Skeletal muscle satellite cell (primary cell): ENCODE measurements at regions not wholly inside any gene's neighbourhood (a gene's known extent, or its start where the extent isn't known, plus 50 kb on each side); places are given as distances from the start of the nearest gene placed in this dataset.

Source experiments
- H3K27me3 ChIP-seq: 2 replicates; pipeline ENCODE4 v1.7.0; 2013; ENCODE audit warnings: low read length; ENCODE audit not compliant: control insufficient read depth, insufficient read depth
- H3K36me3 ChIP-seq: 2 replicates; pipeline ENCODE4 v1.7.0; 2013; ENCODE audit warnings: mild to moderate bottlenecking, control low read depth, low read length; ENCODE audit not compliant: insufficient read depth
- H3K4me1 ChIP-seq: 2 replicates; pipeline ENCODE4 v1.7.0; 2013; ENCODE audit warnings: low read length; ENCODE audit not compliant: control insufficient read depth, insufficient read depth
- H3K4me2 ChIP-seq: 2 replicates; pipeline ENCODE4 v1.7.0; 2013; ENCODE audit warnings: mild to moderate bottlenecking, low read length
- H3K4me3 ChIP-seq: 2 replicates; pipeline ENCODE4 v1.7.0; 2013; ENCODE audit warnings: low read length
- H3K9ac ChIP-seq: 2 replicates; pipeline ENCODE4 v1.7.0; 2013; ENCODE audit warnings: mild to moderate bottlenecking, low read depth, low read length, moderate library complexity
- H3K9me3 ChIP-seq: replicated peaks from 2 replicates; pipeline ENCODE4 v1.7.0; 2013; ENCODE audit warnings: mild to moderate bottlenecking, control low read depth, low read length

- Histone ChIP-seq H3K4me1 (no peaks in the 10 kb centered on the region), H3K4me3 (no peak overlapping the region), H3K27me3 (no peaks in the 10 kb centered on the region), H3K9me3 (no peaks in the 10 kb centered on the region), H3K9ac (no peak overlapping the region), H3K4me2 (no peak overlapping the region), H3K36me3 (no peaks in the 10 kb centered on the region)
Observed at GRCh38 chr1:106787520-106787919, 269.0 kb upstream of the PRMT6 start.

GRCh38 chr1:106789686-106790085 is 266.8 kb upstream of the PRMT6 start:
- no peaks in the 10 kb centered on the region for H3K4me1 ChIP-seq
- H3K36me3 ChIP-seq, result no peaks in the 10 kb centered on the region
- no peak overlapping the region for H3K4me2 ChIP-seq
- H3K9ac ChIP-seq, result no peak overlapping the region
- no peaks in the 10 kb centered on the region for H3K27me3 ChIP-seq
- H3K9me3 ChIP-seq, result no peaks in the 10 kb centered on the region
- no peak overlapping the region for H3K4me3 ChIP-seq

DNA sequence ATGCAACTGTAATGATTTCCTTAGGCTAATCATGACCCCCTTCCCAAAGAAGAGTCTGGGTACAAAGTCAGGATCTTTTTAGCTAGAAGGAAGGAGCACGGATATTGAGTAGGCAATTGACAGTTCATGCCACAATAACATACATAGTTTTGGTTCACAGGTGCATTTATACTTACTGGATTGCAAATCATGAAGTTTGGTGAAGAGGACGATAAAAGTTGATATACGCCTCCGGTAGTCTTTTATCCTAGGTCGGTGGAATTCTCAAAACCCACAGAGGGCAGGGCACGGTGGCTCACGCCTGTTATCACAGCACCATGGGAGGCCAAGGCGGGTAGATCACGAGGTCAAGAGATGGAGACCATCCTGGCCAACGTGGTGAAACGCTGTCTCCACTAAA is 265.4 kb upstream of the PRMT6 start:
- H3K36me3 ChIP-seq, result no peaks in the 10 kb centered on the region
- no peaks in the 10 kb centered on the region for H3K27me3 ChIP-seq
- H3K9ac ChIP-seq, result no peak overlapping the region
- H3K9me3 ChIP-seq, result no peaks in the 10 kb centered on the region
- no peak overlapping the region for H3K4me3 ChIP-seq
- H3K4me2 ChIP-seq, result no peak overlapping the region
- no peaks in the 10 kb centered on the region for H3K4me1 ChIP-seq

DNA sequence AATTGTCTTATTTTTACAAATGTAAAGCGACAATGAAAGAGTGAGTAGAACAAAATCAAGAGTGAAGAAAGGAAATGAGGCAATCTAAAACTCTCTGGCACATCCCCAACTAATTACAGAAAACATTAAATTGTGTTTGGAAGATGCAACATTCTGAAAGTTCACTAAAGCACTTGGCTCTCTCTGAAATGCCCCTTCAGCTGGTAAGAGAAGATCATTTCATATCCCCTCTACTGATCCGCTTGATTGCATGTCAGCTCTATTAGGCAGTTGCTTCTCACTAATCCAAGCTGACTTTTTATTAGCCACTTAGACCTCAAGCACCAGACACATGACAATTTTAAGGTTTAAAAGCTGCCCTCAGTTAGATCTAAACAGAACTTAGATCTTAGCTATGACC is 262.8 kb upstream of the PRMT6 start:
- Histone ChIP-seq H3K4me1 (no peaks in the 10 kb centered on the region), H3K4me3 (no peak overlapping the region), H3K9ac (no peak overlapping the region), H3K27me3 (no peaks in the 10 kb centered on the region), H3K4me2 (no peak overlapping the region), H3K9me3 (no peaks in the 10 kb centered on the region), H3K36me3 (no peaks in the 10 kb centered on the region)

GRCh38 chr1:106798991-106799390 is 257.5 kb upstream of the PRMT6 start:
- Histone ChIP-seq H3K36me3 (no peaks in the 10 kb centered on the region), H3K4me3 (no peak overlapping the region), H3K4me2 (no peak overlapping the region), H3K4me1 (no peaks in the 10 kb centered on the region), H3K27me3 (no peaks in the 10 kb centered on the region), H3K9ac (no peak overlapping the region), H3K9me3 (no peaks in the 10 kb centered on the region)

GRCh38 chr1:106802181-106802580 is 254.3 kb upstream of the PRMT6 start:
- H3K4me1 ChIP-seq, result no peaks in the 10 kb centered on the region
- H3K4me2 ChIP-seq, result no peak overlapping the region
- no peak overlapping the region for H3K4me3 ChIP-seq
- no peaks in the 10 kb centered on the region for H3K36me3 ChIP-seq
- no peaks in the 10 kb centered on the region for H3K27me3 ChIP-seq
- H3K9me3 ChIP-seq, result no peaks in the 10 kb centered on the region
- H3K9ac ChIP-seq, result no peak overlapping the region

GRCh38 chr1:106814418-106814817 is 242.1 kb upstream of the PRMT6 start:
- Histone ChIP-seq H3K4me1 (no peaks in the 10 kb centered on the region), H3K4me3 (no peak overlapping the region), H3K27me3 (no peaks in the 10 kb centered on the region), H3K9me3 (no peaks in the 10 kb centered on the region), H3K36me3 (no peaks in the 10 kb centered on the region), H3K4me2 (no peak overlapping the region), H3K9ac (no peak overlapping the region)

DNA sequence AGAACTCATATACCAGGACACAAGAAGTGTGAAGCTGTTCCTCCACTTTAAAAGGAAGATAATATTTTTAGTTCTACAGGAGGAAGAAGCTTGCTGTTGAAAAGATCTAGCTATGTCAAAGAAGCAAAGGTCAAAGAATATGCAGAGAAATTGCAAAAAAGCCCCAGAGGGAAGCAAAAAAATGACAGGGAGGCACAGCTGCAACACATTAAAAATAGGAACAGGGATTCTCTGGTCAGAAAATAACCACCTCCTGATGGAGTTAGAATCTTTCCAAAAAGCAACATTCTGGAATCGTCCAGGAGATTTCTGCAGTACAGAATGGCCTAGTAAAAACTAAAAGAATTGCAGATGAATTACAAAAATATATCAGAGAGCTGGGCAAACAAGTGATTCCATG is 238.9 kb upstream of the PRMT6 start:
- no peak overlapping the region for H3K4me3 ChIP-seq
- H3K27me3 ChIP-seq, result no peaks in the 10 kb centered on the region
- no peak overlapping the region for H3K4me2 ChIP-seq
- H3K4me1 ChIP-seq, result no peaks in the 10 kb centered on the region
- no peak overlapping the region for H3K9ac ChIP-seq
- H3K36me3 ChIP-seq, result no peaks in the 10 kb centered on the region
- H3K9me3 ChIP-seq, result no peaks in the 10 kb centered on the region

DNA sequence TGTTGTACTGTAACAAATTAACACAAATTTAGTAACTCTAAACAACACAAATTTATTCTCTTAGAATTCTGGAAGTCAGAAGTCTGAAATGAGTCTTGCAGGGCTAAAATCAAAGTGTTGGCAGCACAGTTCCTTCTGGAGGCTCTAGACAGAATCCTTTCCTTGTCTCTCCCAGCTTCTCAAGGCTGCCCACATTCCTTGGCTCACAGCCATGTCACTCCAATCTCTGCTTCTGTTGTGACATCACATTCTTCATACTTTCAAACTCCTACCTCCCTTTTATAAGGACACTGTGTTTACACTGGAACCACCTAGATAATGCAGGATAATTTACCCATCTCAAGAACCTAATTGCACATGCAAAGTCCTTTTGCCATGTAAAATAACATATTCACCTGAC is 225.0 kb upstream of the PRMT6 start:
- Histone ChIP-seq H3K9ac (no peak overlapping the region), H3K4me1 (no peaks in the 10 kb centered on the region), H3K4me2 (no peak overlapping the region), H3K9me3 (no peaks in the 10 kb centered on the region), H3K4me3 (no peak overlapping the region), H3K36me3 (no peaks in the 10 kb centered on the region), H3K27me3 (no peaks in the 10 kb centered on the region)

DNA sequence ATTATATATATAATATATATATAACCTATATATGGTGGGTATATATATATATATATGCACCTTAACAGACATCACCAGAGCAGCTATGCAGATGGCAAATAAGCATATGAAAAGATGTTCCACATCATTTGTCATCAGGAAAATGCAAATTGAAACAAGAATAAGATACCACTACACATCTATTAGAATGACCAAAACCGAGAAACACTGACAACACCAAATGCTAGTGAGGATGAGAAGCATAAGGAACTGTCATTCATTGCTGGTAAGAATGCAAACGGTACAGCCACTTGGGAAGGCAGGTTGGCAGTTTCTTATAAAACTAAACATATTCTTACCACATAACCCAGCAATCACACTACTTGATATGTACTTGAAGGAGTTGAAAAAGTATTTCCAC is 219.8 kb upstream of the PRMT6 start:
- no peak overlapping the region for H3K4me3 ChIP-seq
- H3K9ac ChIP-seq, result no peak overlapping the region
- no peaks in the 10 kb centered on the region for H3K27me3 ChIP-seq
- no peaks in the 10 kb centered on the region for H3K4me1 ChIP-seq
- H3K4me2 ChIP-seq, result no peak overlapping the region
- H3K9me3 ChIP-seq, result no peaks in the 10 kb centered on the region
- H3K36me3 ChIP-seq, result no peaks in the 10 kb centered on the region

DNA sequence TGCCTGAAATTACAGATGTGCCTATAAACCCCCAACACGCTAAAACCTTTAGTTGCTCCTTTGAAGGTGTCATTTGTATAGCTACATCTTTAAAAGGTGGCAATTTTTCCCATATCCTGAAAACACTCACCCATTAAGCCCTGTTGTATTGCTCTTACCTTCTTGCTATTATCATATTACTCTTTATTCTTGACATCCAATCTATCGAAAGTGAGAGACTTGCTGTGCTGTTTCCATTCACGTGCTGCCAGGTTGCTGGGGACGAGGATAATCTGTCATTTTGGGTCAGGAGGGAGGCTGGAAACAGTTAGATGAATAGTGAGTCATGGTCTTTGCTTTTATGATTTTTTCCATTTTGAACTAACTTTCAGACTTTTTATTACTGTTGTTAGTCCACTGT is 213.0 kb upstream of the PRMT6 start:
- Histone ChIP-seq H3K9me3 (no peaks in the 10 kb centered on the region), H3K9ac (no peak overlapping the region), H3K4me3 (no peak overlapping the region), H3K4me2 (no peak overlapping the region), H3K27me3 (no peaks in the 10 kb centered on the region), H3K4me1 (no peaks in the 10 kb centered on the region), H3K36me3 (no peaks in the 10 kb centered on the region)

GRCh38 chr1:106846656-106847055 is 209.8 kb upstream of the PRMT6 start:
- no peaks in the 10 kb centered on the region for H3K36me3 ChIP-seq
- H3K9ac ChIP-seq, result no peak overlapping the region
- H3K9me3 ChIP-seq, result no peaks in the 10 kb centered on the region
- H3K4me2 ChIP-seq, result no peak overlapping the region
- no peaks in the 10 kb centered on the region for H3K27me3 ChIP-seq
- H3K4me3 ChIP-seq, result no peak overlapping the region
- H3K4me1 ChIP-seq, result no peaks in the 10 kb centered on the region

DNA sequence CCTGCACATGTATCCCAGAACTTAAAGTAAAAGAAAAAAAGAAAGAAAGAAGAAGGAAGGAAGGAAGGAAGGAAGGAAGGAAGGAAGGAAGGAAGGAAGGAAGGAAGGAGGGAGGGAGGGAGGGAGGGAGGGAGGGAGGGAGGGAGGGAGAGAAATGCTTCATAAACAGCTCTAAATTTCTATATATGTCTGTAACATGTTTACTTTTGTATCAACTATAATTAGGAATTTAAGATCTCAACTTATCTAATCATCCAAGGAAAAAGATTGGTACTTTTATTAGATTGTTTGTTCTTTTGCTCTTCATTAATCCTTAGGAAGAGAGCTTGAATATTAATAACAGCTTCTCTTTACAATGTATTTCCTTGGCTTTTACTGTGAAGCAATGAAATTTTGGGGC is 195.4 kb upstream of the PRMT6 start:
- H3K27me3 ChIP-seq, result no peaks in the 10 kb centered on the region
- H3K4me2 ChIP-seq, result no peak overlapping the region

More for the DNA sequence above, 195.4 kb upstream of the PRMT6 start:
- no peaks in the 10 kb centered on the region for H3K9me3 ChIP-seq
- no peaks in the 10 kb centered on the region for H3K36me3 ChIP-seq
- no peaks in the 10 kb centered on the region for H3K4me1 ChIP-seq
- no peak overlapping the region for H3K4me3 ChIP-seq
- no peak overlapping the region for H3K9ac ChIP-seq
